Raji (cell line): ENCODE measurements at regions not wholly inside any gene's neighbourhood (a gene's known extent, or its start where the extent isn't known, plus 50 kb on each side); places are given as distances from the start of the nearest gene placed in this dataset.

Experiments
- POLR2A ChIP-seq: IDR thresholded peaks from 2 replicates; pipeline ENCODE4 v1.6.1; 2011; ENCODE audit warnings: low read depth, low read length, control low read depth; ENCODE audit not compliant: insufficient read depth

- no peak for TF ChIP-seq POLR2A
These were observed 119.8 kb upstream of the CPM start for GRCh38 chr12:69052613-69053408.

DNA sequence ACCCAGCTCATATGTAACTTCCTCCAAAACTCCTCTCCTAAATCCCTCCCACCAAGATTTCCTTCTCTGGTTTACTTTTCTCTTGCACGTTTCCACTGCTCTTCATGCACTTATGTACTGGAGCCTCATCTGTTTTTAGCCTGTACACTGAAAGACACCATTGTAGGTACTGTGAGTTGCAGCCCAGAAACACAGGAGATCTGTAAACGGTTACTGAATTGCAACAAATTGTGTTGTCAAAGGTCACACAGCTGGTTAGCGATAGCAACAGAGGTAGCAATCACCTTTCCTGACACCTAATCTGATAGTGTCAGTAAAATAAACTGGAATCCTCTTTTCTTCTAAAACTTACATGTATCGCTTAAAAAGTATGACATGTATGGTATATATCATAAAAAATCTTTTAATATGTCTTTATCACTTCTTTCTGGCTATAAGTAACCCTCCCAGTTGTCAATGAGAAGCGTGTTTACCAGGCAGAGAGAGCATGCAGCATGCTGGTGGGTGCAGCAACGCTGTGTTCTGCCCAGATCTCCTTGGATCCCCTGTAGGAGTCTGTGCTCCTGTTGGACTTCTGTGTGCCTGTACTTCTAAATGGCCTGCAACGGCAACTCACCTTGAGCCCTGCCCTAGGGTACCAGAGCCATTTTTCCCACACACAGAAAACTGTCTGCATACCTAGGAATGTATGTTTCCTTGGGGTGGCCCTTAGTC is 121.5 kb upstream of the CPM start:
- TF ChIP-seq POLR2A = no peak

DNA sequence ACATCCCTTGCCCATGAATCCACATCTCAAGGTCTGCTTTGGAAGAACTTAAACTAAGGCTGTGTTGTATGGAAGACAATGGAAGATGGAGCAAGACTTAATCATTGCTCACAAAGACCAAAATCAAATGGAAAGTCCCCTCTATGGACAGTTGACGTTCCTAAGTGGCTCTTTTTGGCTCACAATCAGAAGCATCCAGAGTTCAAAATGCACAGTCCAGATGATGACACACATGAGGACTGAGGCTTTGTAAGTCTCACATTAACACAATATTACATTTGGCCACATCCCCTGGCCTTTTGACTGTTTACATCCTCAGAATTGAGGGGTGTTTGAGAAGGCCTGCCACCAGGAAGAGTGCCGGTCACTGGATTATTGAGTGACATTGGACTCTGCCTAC is 122.3 kb upstream of the CPM start:
- TF ChIP-seq POLR2A = no peak

DNA sequence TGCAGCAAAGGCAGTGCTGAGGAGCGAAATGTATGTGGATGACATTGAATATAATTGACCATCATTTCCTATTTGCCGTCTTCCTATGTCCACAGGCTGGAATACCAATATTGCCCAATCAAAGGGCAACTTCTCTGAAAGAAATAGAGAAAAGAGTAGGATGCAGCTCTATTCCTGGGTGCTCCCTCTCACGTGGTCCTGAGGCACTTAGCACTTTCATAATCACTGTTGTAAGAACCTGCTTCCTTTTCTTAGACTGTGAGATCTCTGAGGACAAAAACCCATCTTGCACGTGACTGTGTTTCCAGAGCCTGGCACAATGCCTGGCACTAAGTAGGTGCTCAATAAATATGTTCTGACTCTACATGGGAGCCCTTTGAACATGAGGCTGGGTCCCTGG is 122.7 kb upstream of the CPM start:
- no peak for TF ChIP-seq POLR2A

DNA sequence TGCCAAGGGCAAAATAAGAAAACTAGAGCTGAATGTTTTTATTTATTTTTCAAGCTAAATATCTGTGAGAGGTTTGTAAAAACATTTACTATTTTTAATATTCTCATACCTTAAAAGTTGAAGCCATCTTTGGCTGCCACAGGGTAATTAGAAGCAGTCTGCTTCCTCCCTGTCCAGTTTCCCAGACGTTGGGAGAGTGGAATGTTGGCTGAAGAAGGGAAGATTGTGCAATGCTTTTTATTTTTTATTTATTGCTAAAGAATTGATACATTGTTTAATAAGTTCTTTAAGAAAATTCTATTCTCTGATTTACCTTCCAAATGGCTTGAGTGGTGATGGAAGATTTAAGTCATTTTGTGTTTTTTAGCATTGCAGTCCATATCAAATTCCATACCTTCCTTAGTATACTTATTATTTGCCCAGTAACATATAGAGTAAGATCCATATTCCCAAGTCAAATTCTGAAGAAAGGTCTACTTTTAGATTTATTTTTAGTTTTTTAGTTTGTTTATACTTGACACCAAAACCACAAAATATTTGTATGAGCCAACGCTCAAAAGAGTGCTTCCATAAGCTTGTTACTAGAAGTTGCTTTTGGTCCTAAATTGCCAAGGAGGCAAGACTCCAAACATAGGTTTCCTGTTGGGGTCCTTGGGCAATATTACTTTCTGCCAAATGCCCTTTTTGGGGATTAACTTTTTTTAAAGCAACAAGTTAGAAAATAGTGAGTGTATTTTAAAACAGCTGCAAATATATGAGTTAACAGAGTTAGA is 124.0 kb upstream of the CPM start:
- TF ChIP-seq POLR2A = no peak

DNA sequence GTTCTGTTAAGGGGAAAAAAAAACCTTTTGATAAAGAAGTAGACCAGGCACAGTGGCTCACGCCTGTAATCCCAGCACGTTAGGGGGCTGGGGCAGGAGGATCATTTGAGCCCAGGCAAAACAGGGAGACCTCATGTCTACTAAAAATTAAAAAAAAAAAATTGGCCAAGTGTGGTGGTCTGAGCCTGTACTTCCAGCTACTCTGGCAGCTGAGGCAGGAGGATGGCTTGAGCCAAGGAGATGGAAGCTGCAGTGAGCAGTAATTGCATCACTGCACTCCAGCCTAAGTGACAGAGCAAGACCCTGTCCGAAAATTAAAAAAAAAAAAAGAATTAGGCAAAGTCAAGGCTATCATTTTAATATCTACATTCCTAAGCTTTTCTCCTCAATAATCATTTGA is 124.8 kb upstream of the CPM start:
- TF ChIP-seq POLR2A = no peak

DNA sequence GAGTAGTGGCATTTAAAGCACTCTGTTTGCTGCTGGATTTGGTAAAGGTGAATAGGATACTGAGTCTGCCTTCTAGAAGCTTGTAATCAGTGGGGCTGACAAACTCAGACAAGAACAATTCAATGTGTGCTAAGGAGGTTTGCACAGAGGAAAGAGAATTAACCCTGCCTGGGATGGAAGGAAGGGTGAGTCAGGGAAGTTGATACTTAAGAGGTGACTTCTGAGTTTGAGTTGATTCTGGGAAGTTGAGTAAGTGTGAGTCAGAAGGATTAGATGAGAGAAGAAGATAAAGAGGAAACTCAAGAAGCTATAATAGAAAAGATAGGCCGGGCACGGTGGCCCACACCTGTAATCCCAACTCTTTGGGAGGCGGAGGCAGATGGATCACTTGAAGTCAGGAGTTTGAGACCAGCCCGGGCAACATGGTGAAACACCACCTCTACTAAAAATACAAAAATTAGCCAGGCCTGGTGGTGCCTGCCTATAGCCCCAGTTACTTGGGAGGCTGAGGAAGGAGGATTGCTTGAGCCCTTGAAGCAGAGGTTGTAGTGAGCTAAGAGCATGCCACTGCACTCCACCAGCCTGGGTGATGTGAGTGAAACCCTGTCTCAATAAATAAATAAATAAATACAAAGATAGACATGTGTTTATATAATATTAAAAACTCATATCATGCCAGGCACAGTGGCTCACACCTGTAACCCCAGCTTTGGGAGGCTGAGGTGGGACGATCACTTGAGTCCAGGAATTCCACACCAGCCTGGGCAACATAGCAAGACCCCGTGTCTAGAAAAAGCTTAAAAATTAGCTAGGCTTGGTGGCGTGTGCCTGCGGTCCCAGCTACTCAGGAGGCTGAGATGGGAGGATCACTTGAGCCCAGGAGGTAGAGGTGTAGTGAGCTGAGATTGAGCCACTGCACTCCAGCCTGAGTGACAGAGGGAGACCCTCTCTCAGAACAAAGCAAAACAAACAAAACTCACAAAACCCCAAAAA is 126.8 kb upstream of the CPM start:
- no peak for TF ChIP-seq POLR2A

- no peak for TF ChIP-seq POLR2A
These were observed 128.6 kb upstream of the CPM start for GRCh38 chr12:69061574-69061973.

DNA sequence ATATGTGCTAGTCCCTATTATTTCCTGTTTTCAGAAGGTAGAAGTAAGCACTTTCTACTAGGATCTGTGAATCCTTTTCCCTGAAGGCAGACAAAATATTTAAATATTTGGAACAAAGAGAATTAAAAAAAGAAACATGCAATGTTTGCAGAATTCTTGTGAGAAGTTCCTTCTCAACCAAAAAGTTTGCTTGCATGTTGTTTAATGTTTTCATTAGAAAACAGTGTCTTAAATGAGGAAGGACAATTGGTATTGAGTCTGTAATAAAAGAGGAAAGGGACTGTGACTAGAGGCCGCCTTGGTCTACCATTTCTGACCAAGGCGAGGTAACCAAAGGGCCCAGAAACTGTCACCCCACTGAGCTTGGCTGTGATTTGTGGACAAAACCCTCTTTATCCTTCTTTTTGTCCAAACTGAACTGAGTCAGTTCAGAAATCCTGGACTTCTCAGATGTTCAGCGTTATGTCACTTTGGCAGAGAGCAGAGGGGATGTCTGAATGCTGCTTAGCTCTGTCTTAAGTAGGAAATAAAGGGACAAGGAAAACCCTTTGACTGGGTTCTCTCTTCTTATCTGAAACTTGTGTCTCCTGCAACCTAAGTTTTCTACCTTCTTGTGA is 129.8 kb upstream of the CPM start:
- TF ChIP-seq POLR2A = no peak

DNA sequence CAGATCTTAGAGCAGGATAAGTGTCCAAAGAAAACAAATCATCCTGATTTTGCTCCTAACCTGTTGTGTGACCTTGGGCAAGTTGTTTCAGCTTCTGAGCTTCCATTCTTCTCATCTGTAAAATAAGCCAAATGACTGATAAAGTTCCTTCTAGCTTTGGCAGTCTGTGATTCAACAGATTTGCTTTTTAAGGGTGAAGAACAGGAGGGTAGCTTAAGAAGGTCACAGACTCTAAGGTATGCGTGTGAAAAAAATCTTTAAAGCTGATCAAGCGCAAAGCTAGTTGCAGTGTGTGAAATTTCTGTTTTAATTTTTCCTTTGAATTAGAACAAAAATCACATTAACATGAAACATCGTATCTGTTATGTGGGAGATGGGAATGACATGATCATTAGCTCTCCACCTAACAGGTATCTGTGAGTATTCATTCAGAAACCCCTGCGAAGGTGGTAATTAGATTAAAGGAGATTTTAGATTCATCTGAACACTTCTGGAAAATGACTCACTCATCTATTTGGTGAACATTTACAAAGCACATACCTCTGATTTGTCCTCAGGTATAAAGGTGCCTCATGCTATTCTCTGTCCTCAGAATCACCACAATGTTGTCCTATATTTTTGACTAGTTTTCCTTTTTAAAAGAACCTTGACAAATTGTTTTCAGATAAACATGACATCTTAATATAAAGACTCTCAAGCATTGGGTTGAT is 131.9 kb upstream of the CPM start:
- TF ChIP-seq POLR2A = no peak

- TF ChIP-seq POLR2A = no peak
These were observed 132.8 kb upstream of the CPM start for GRCh38 chr12:69065775-69066174.

GRCh38 chr12:69066492-69067373 is 133.8 kb upstream of the CPM start:
- no peak for TF ChIP-seq POLR2A

DNA sequence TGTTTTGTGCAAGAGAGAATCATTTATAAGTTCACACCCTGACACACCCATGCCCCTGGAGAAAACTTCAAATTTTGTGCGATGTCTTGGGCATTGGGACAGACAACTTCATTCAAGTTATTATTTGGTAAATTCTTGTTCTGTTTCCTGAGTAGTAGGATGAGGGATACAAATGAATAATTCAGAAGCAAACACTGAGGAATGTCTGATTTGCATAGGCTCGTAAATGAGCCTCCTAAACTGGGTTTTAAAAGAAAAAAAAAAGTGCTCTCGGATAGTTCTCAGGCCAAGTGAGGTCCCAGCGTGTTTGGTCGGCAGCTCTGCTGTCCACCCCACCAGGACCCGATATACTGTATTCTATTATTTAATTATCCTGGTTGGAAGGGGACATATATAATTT is 134.7 kb upstream of the CPM start:
- TF ChIP-seq POLR2A = no peak
